Esophagus muscularis mucosa (tissue), 3 donors: ENCODE measurements at regions not wholly inside any gene's neighbourhood (a gene's known extent, or its start where the extent isn't known, plus 50 kb on each side); places are given as distances from the start of the nearest gene placed in this dataset.

Experiments
- CTCF ChIP-seq, 3 experiments: fragments of 200-600 bp in 2 of 3; fragments of 450-650 bp in 1 of 3; sonication (generic) in 2 of 3; IDR thresholded peaks; one replicate each; pipeline ENCODE4 v1.5.1; 2017 to 2019; ENCODE audit warnings: antibody characterized with exemption in 3 of 3, mild to moderate bottlenecking in 2 of 3, moderate library complexity in 1 of 3
- POLR2A ChIP-seq: fragments of 450-650 bp; IDR thresholded peaks from one replicate; pipeline ENCODE4 v1.6.1; 2017; ENCODE audit warnings: antibody characterized with exemption, moderate library complexity, mild to moderate bottlenecking, low read depth

DNA sequence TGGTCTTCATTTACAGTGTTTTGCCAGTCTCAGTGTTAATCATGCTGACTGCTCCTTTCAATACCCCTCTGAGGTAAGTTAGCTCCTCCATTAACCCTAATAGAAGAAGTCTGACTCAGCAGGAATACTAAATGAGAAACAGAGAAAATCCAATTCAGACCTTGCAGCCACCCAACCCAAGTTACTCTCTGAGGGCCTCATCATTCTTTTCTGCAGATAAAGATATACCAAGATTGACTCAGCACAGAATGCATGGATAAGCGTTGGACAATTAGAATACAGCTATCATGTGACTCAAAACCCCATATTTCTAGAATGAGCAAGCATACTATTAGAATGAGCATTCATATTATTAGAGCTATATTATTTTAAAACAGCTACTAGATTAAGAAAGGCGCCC lies 389.1 kb upstream of the SGO1 start:
- TF ChIP-seq CTCF (IDR thresholded peaks at IDR 0.05) (no peak), POLR2A (no peak)
